MM.1S (cell line): ENCODE measurements at regions not wholly inside any gene's neighbourhood (a gene's known extent, or its start where the extent isn't known, plus 50 kb on each side); places are given as distances from the start of the nearest gene placed in this dataset.

Source experiments
- DNase-seq: peaks from one replicate; pipeline ENCODE4 v3.0.0-alpha.2; 2015
- H2AFZ ChIP-seq: fragments of 300-600 bp; sonication (generic); 2 replicates; pipeline ENCODE4 v1.6.0; 2016; ENCODE audit warnings: antibody characterized with exemption, low read length
- H3F3A ChIP-seq: fragments of 300-600 bp; sonication (generic); 2 replicates; pipeline ENCODE4 v1.6.1; 2016; ENCODE audit warnings: mild to moderate bottlenecking, antibody characterized with exemption, low read length, moderate library complexity, mixed read lengths; ENCODE audit not compliant: insufficient read depth
- H3K27ac ChIP-seq: fragments of 300-600 bp; sonication (generic); 2 replicates; pipeline ENCODE4 v1.5.1; 2016; ENCODE audit warnings: mild to moderate bottlenecking, low read length
- H3K27me3 ChIP-seq: fragments of 300-600 bp; sonication (generic); replicated peaks from 2 replicates; pipeline ENCODE4 v1.6.0; 2016; ENCODE audit warnings: low read length; ENCODE audit not compliant: insufficient read depth
- H3K36me3 ChIP-seq: fragments of 300-600 bp; sonication (generic); replicated peaks from 2 replicates; pipeline ENCODE4 v1.6.1; 2016; ENCODE audit warnings: mild to moderate bottlenecking, low read length, mixed read lengths; ENCODE audit not compliant: insufficient read depth
- H3K4me1 ChIP-seq: fragments of 300-600 bp; sonication (generic); 2 replicates; pipeline ENCODE4 v1.6.1; 2016; ENCODE audit warnings: low read length, mixed read lengths
- H3K4me2 ChIP-seq: fragments of 300-600 bp; sonication (generic); 2 replicates; pipeline ENCODE4 v1.6.0; 2016; ENCODE audit warnings: low read depth, low read length
- H3K4me3 ChIP-seq: fragments of 300-600 bp; sonication (generic); 2 replicates; pipeline ENCODE4 v1.5.1; 2016; ENCODE audit warnings: low read length, mixed read lengths
- H3K79me2 ChIP-seq: fragments of 300-600 bp; sonication (generic); 2 replicates; pipeline ENCODE4 v1.6.1; 2016; ENCODE audit warnings: mixed run types, low read length, mixed read lengths
- H3K9ac ChIP-seq: fragments of 300-600 bp; sonication (generic); 2 replicates; pipeline ENCODE4 v1.6.1; 2016; ENCODE audit warnings: low read length, mixed read lengths
- H3K9me2 ChIP-seq: fragments of 300-600 bp; sonication (generic); replicated peaks from 2 replicates; pipeline ENCODE4 v1.6.1; 2016; ENCODE audit warnings: mild to moderate bottlenecking, low read length, mixed read lengths; ENCODE audit not compliant: insufficient read depth
- H3K9me3 ChIP-seq: fragments of 300-600 bp; sonication (generic); replicated peaks from 2 replicates; pipeline ENCODE4 v1.6.1; 2016; ENCODE audit warnings: mild to moderate bottlenecking, low read length, mixed read lengths; ENCODE audit not compliant: insufficient read depth
- H4K20me1 ChIP-seq: fragments of 300-600 bp; sonication (generic); 2 replicates; pipeline ENCODE4 v1.6.1; 2016; ENCODE audit warnings: mild to moderate bottlenecking, low read length, moderate library complexity, mixed read lengths; ENCODE audit not compliant: insufficient read depth
- EZH2 ChIP-seq: fragments of 300-600 bp; sonication (generic); optimal IDR thresholded peaks from 2 replicates; pipeline ENCODE3; 2017; ENCODE audit warnings: low read depth, mild to moderate bottlenecking, antibody characterized with exemption, low read length, mixed read lengths
- EZH2phosphoT487 ChIP-seq: fragments of 300-600 bp; sonication (generic); IDR thresholded peaks from 2 replicates; pipeline ENCODE4 v1.6.1; 2018; ENCODE audit warnings: antibody characterized with exemption, low read length
- TF ChIP-seq, protein P1 (sequence below): fragments of 300-600 bp; sonication (generic); IDR thresholded peaks from 2 replicates; pipeline ENCODE4 v1.5.1; 2016; ENCODE audit warnings: antibody characterized with exemption, low read length, mixed read lengths

DNA sequence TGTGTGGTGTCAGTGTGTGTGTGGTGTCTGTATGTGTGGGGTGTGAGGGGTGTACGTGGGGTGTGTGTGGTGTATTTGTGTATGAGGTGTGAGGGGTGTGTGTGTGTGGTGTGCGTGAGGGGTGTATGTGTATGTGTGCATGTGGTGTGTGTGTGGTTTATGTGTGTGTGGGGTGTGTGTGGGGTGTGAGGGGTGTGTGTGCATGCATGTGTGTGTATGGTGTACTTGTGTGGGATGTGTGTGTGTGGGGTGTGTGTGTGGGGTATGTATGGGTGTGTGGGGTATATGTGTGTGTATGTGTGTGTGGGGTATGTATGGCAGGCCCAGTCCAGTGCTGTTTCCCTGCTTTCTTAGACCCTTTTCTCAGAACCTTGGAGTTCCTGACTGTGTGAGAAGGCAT lies 83.3 kb downstream of the PTTG1 start:
- peaks cover 5% of the 10 kb centered on the region; the same call in 1 of the 2 replicates for H3K4me1 ChIP-seq
- no peak overlapping the region for H3K9ac ChIP-seq
- H3K27ac ChIP-seq: no peak overlapping the region
- H2AFZ ChIP-seq: no peak overlapping the region
- H3K9me3 ChIP-seq: no peaks in the 10 kb centered on the region
- H3K79me2 ChIP-seq: no peaks in the 10 kb centered on the region
- no peak for DNase-seq
- H3K9me2 ChIP-seq: no peaks in the 10 kb centered on the region
- TF ChIP-seq EZH2phosphoT487 (no peak), EZH2 (no peak)
- TF ChIP-seq, protein P1, sequence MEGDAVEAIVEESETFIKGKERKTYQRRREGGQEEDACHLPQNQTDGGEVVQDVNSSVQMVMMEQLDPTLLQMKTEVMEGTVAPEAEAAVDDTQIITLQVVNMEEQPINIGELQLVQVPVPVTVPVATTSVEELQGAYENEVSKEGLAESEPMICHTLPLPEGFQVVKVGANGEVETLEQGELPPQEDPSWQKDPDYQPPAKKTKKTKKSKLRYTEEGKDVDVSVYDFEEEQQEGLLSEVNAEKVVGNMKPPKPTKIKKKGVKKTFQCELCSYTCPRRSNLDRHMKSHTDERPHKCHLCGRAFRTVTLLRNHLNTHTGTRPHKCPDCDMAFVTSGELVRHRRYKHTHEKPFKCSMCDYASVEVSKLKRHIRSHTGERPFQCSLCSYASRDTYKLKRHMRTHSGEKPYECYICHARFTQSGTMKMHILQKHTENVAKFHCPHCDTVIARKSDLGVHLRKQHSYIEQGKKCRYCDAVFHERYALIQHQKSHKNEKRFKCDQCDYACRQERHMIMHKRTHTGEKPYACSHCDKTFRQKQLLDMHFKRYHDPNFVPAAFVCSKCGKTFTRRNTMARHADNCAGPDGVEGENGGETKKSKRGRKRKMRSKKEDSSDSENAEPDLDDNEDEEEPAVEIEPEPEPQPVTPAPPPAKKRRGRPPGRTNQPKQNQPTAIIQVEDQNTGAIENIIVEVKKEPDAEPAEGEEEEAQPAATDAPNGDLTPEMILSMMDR: no peak
- no peaks in the 10 kb centered on the region for H3K36me3 ChIP-seq
- H3K4me3 ChIP-seq: no peak overlapping the region
- H3F3A ChIP-seq: no peaks in the 10 kb centered on the region
- no peaks in the 10 kb centered on the region for H4K20me1 ChIP-seq
- no peak overlapping the region for H3K4me2 ChIP-seq
- H3K27me3 ChIP-seq: no peaks in the 10 kb centered on the region

DNA sequence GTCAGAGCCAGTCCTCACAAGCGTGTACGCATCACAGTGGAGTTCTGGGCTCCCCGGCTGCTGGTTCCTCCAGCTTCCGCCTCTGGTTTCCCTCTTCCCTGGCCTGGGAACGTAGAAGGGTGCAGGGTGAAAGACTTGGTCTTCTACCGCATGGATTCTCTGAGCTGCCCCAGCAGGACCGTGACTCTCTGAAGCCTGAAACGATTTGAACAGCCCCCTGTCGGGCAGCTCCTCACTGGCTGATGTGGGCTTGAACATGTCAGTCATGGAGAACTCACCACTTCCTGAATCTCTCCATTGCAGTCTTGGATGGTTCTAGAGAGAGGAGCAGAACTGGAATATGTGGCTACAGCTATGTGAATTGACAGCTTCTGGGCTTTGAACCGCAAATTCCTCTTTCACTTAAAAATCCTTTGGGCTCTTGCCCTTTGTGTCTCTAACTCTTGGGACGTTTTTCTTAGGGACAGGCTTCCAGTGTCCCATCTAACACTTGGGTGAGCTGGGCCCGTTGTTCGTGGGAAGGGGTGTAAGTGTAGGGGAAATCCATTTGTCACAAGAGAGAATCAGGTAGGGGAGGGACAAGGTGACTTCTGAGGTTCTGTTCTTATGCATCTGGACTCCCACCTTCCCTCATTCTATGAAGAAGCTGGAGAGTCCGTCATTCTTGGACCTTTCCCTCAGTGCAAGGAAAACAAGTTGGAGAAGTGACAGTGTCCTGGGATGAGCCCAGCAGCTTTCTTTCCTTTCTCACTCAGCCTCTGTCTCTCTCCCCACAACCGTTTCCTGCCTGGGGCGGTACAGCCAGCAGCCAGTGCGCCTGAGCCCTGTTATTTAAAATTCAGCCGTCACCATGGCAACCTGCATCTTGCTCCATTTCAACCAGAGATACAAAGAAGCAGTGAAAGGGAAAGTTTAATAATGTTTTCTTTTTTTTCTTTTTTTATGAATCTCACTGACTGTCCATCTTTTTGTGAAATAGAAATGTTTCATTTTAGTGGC lies 84.7 kb downstream of the PTTG1 start:
- TF ChIP-seq EZH2 (no peak), EZH2phosphoT487 (no peak)
- TF ChIP-seq, protein P1: no peak
- Histone ChIP-seq H4K20me1 (no peaks in the 10 kb centered on the region), H3K9ac (no peak overlapping the region), H3K36me3 (no peaks in the 10 kb centered on the region), H3K27ac (no peak overlapping the region), H2AFZ (0 out of 2 replicates have a peak overlapping the region, but pooled peaks have one; percentile 11), H3K79me2 (no peaks in the 10 kb centered on the region), H3K4me1 (peaks cover 5% of the 10 kb centered on the region; the same call in 1 of the 2 replicates), H3K9me3 (no peaks in the 10 kb centered on the region), H3K4me3 (no peak overlapping the region), H3K9me2 (no peaks in the 10 kb centered on the region), H3F3A (no peaks in the 10 kb centered on the region), H3K4me2 (no peak overlapping the region; the same call in 1 of the 2 replicates), H3K27me3 (no peaks in the 10 kb centered on the region)
- peak; percentile 54 for DNase-seq

DNA sequence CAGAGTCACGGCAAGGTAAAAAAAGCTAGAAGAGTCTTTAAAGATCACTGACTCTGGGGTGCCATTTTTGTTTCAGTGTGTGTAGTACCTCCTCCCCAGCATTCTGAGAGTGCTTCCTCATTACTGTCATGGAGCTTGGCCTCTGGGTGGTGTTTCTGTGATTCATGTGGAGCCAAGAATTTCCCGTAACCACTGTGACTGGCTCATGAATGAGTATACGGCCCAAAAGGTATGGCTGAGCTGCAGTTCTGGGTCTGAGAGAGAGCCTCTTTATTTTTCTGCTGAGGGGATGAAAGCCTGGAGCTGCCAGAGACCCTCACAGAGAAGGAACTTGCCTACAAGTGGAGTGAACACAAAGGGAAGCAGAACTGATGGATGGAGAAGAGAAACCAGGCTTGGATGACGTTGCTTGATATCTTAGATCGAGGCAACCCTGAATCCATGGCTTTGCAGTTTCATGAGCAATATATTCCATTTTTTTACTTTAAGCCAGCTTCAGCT lies 85.6 kb downstream of the PTTG1 start:
- TF ChIP-seq EZH2phosphoT487: no peak
- no peak for TF ChIP-seq EZH2
- H3F3A ChIP-seq: no peaks in the 10 kb centered on the region
- no peak overlapping the region for H3K4me3 ChIP-seq
- no peaks in the 10 kb centered on the region for H3K27me3 ChIP-seq
- H3K36me3 ChIP-seq: no peaks in the 10 kb centered on the region
- no peak overlapping the region for H3K4me2 ChIP-seq
- peaks cover 5% of the 10 kb centered on the region; the same call in 1 of the 2 replicates for H3K4me1 ChIP-seq
- no peak for DNase-seq
- no peak overlapping the region for H3K9ac ChIP-seq
- no peaks in the 10 kb centered on the region for H3K9me3 ChIP-seq
- no peaks in the 10 kb centered on the region for H3K9me2 ChIP-seq
- H3K79me2 ChIP-seq: no peaks in the 10 kb centered on the region
- H4K20me1 ChIP-seq: no peaks in the 10 kb centered on the region
- no peak overlapping the region for H3K27ac ChIP-seq
- H2AFZ ChIP-seq: no peak overlapping the region
